ENCODE measurements at regions not wholly inside any gene's neighbourhood (a gene's known extent, or its start where the extent isn't known, plus 50 kb on each side); places are given as distances from the start of the nearest gene placed in this dataset.

DNA sequence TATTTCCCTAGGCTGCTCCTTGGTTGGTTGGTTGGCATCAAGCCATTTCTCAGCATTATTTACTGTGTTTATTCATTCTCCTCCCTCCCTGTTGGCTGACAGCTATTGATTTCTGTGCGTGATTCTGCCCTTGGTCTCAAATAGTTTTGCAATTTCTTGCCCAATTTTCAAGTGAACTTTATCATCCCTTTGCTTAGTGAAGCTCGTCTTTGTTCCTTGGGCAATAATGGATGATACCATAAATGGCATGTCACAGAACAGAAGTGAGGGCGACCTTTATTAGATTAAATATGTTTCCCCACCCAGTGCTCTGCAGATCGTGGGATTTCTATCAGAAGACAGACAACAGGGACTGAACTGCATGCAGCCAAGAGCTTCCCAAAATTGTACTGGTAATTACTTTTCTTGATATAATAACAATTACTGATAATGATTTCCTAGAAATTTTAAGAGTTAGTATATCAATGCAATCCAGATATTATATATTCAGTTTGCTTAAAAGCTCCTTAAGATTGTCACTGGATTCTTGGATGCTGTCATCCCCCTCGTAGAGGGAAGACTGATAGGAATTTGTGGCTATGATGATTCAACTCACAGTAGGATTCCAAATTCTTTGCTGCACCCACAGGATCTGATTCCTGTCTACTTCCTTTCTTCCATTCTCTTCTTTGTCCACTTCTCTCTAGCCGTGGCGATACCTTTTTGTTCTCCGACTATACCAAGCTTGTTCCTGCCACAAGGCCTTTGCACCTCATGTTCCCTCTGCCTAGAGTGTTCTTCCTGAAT is 122.1 kb upstream of the KAZN start:
- no peak for DNase-seq (ENCODE audit: low read depth)
- no peak overlapping the region for H3K4me3 ChIP-seq (replicated peaks; ENCODE audit: low read depth, low read length)
- TF ChIP-seq, protein P1, sequence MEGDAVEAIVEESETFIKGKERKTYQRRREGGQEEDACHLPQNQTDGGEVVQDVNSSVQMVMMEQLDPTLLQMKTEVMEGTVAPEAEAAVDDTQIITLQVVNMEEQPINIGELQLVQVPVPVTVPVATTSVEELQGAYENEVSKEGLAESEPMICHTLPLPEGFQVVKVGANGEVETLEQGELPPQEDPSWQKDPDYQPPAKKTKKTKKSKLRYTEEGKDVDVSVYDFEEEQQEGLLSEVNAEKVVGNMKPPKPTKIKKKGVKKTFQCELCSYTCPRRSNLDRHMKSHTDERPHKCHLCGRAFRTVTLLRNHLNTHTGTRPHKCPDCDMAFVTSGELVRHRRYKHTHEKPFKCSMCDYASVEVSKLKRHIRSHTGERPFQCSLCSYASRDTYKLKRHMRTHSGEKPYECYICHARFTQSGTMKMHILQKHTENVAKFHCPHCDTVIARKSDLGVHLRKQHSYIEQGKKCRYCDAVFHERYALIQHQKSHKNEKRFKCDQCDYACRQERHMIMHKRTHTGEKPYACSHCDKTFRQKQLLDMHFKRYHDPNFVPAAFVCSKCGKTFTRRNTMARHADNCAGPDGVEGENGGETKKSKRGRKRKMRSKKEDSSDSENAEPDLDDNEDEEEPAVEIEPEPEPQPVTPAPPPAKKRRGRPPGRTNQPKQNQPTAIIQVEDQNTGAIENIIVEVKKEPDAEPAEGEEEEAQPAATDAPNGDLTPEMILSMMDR (IDR thresholded peaks at IDR 0.05; ENCODE audit: low read length, missing control alignments): no peak

DNA sequence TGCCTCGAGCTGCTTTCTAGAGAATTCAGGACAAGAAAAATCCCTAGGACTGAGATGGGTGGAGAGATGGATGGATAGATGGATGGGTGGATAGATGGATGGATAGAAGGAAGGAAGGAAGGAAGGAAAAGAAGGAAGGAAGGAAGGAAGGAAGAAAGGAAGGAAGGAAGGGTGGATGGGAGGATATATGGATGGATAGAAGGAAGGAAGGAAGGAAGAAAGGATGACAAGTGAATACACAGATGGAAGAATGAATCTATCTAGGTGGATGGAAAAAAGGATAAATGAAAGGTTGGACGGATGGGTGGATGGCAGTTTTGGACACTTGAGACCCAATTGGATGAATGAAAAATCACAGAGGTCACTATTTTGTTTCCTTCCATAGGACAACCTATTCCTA is 120.4 kb upstream of the KAZN start:
- TF ChIP-seq, protein P1 (IDR thresholded peaks at IDR 0.05; ENCODE audit: low read length, missing control alignments): no peak
- no peak overlapping the region for H3K4me3 ChIP-seq (replicated peaks; ENCODE audit: low read depth, low read length)
- DNase-seq (ENCODE audit: low read depth): no peak

DNA sequence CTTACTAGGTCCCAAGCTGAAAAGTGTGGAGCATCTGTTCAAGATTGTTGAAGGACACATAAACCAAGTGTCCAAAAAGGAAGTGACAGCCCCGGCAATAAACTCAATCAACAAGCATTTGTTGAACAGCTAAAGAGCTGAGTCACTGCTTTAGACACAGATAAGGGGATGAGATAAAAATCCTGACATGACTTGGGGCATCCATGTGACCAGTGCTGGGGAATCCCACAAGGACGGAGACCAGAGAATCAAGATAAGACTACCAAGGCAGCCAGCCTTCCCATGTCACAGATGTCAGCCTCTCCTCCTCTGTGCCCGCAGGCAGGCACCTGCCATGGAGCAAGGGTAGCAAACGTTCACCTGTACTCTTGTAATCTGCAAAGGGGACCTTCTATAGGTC is 118.6 kb upstream of the KAZN start:
- no peak overlapping the region for H3K4me3 ChIP-seq (replicated peaks; ENCODE audit: low read depth, low read length)
- TF ChIP-seq, protein P1 (IDR thresholded peaks at IDR 0.05; ENCODE audit: low read length, missing control alignments): no peak
- DNase-seq (ENCODE audit: low read depth): no peak

DNA sequence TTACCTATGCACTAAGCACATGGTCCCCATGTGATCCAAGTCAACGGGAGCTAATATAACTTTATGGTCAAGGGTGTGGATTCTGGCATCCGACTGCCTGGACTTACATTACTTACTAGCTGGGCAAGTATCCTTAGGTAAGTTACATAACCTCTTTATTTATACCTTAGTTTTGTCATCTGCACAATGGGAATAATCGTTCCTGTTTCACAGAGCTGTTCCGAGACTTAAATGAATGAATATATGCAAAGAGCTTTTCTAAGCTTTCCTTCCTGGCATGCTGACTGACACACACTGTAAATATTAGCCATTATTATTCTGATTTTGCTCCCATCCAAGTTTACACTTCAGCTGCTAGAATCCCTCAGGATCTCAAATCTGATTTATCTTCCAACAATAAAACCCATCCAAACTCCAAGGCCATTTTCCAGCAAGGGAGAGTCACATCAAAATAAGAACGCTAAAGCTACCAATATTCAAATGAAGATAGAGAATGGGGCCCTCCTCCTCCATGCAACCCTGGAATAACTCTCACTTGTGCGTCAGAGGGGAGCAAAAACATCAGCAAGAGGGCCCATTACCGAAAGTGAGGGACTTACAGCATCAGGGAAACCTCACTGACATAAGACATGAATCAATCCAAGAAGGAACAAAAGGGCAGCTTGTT is 115.6 kb upstream of the KAZN start:
- TF ChIP-seq, protein P1 (IDR thresholded peaks at IDR 0.05; ENCODE audit: low read length, missing control alignments): no peak
- no peak overlapping the region for H3K4me3 ChIP-seq (replicated peaks; ENCODE audit: low read depth, low read length)
- DNase-seq (ENCODE audit: low read depth): no peak

DNA sequence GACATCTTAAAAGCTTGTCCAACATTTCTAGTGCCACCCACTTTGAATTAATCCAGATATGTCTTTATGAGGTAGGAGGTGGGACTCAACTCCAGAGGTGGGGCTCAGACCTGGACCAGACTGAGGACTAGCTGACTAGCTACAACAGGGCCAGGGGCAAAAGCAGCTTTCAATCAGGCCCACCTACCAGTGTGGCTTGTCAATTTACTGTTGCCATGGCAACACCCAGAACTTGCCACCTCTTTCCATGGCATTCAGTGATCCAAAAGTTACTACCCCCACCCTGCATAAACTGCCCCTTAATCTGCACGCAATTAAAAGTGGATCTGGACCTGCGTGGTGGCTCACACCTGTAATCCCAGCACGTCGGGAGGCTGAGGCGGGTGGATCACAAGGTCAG is 113.2 kb upstream of the KAZN start:
- DNase-seq (ENCODE audit: low read depth): no peak
- TF ChIP-seq, protein P1 (IDR thresholded peaks at IDR 0.05; ENCODE audit: low read length, missing control alignments): no peak
- no peak overlapping the region for H3K4me3 ChIP-seq (replicated peaks; ENCODE audit: low read depth, low read length)

DNA sequence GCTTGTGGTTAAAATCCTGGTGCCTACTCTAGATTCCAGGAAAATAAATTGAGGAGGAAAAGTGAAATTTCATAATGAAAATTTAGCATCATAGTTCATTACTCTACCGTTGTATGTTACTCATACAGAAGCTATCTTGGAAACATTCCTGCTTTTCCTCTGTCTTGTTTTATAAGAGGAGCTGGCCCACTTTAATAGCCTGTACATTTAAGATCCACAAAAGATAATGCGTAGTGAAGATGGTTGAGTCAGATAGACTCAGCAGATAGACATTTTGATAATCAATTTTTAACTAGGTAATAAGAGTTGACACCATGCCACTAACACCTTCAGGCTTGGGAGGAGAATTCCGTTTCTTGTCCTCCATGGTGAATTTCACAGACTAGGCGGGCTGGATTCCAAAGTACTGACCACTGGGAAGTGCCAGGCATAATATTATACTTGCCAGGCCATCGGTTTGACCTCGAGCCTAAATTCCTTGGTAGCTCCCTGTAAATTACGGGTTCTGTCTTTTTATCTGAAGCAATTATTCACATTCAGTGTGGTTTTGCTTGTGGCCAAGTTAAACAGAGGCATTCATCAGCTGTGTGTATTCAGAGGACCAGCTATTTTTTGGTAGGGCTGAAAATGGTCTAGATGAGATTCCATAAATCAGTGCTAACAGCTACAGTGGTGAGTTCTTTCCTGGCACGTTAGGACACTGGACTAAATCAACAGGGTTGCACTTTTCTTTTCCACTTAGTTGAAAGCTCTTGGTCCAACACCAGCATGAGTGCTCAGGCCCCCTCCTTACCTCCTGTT is 111.9 kb upstream of the KAZN start:
- TF ChIP-seq, protein P1 (IDR thresholded peaks at IDR 0.05; ENCODE audit: low read length, missing control alignments): no peak
- DNase-seq (ENCODE audit: low read depth): peak; percentile 71
- H3K4me3 ChIP-seq (replicated peaks; ENCODE audit: low read depth, low read length): no peak overlapping the region
